Smooth muscle cell (in vitro differentiated cells): ENCODE measurements at regions not wholly inside any gene's neighbourhood (a gene's known extent, or its start where the extent isn't known, plus 50 kb on each side); places are given as distances from the start of the nearest gene placed in this dataset.

Experiments
- DNase-seq: peaks from one replicate; lab custom pipeline; 2025; ENCODE audit not compliant: unreplicated experiment; lab: John Stamatoyannopoulos, UW
- H2AFZ ChIP-seq: fragments of 200-600 bp; sonication (generic); 2 replicates; pipeline ENCODE4 v1.6.0; 2016; ENCODE audit warnings: antibody characterized with exemption, low read depth, mild to moderate bottlenecking
- H3F3A ChIP-seq: fragments of 200-600 bp; sonication (generic); 2 replicates; pipeline ENCODE4 v1.6.0; 2017; ENCODE audit warnings: antibody characterized with exemption, low read depth
- H3K27ac ChIP-seq: fragments of 200-600 bp; sonication (generic); 2 replicates; pipeline ENCODE4 v1.5.1; 2016; ENCODE audit warnings: low read depth, mild to moderate bottlenecking
- H3K27me3 ChIP-seq: fragments of 200-600 bp; sonication (generic); 2 replicates; pipeline ENCODE4 v1.6.1; 2016; ENCODE audit warnings: low read depth, mild to moderate bottlenecking
- H3K36me3 ChIP-seq: fragments of 200-600 bp; sonication (generic); 2 replicates; pipeline ENCODE4 v1.5.1; 2016; ENCODE audit warnings: low read depth
- H3K4me1 ChIP-seq: fragments of 200-600 bp; sonication (generic); 2 replicates; pipeline ENCODE4 v1.5.1; 2016; ENCODE audit warnings: low read depth
- H3K4me2 ChIP-seq: fragments of 200-600 bp; sonication (generic); 2 replicates; pipeline ENCODE4 v1.6.0; 2016; ENCODE audit warnings: mild to moderate bottlenecking
- H3K4me3 ChIP-seq: fragments of 200-600 bp; sonication (generic); 2 replicates; pipeline ENCODE4 v1.5.1; 2016; ENCODE audit warnings: mild to moderate bottlenecking
- H3K79me2 ChIP-seq: fragments of 200-600 bp; sonication (generic); 2 replicates; pipeline ENCODE4 v1.6.0; 2016; ENCODE audit warnings: low read depth, mild to moderate bottlenecking
- H3K9ac ChIP-seq: fragments of 200-600 bp; sonication (generic); 2 replicates; pipeline ENCODE4 v1.6.0; 2016; ENCODE audit warnings: low read depth
- H3K9me3 ChIP-seq: fragments of 200-600 bp; sonication (generic); replicated peaks from 2 replicates; pipeline ENCODE4 v1.5.1; 2016; ENCODE audit warnings: low read depth
- H4K20me1 ChIP-seq: fragments of 200-600 bp; sonication (generic); 2 replicates; pipeline ENCODE4 v1.6.0; 2016; ENCODE audit warnings: low read depth
- CTCF ChIP-seq: fragments of 200-600 bp; sonication (generic); IDR thresholded peaks from 2 replicates; pipeline ENCODE4 v1.5.1; 2017; ENCODE audit warnings: borderline replicate concordance, mild to moderate bottlenecking, antibody characterized with exemption; ENCODE audit not compliant: insufficient read depth, poor library complexity, severe bottlenecking
- WGBS: methylation state at CpG from one replicate; pipeline ENCODE4 v1.1.7; 2016; ENCODE audit warnings: low lambda C conversion rate; 5-methylcytosine and 5-hydroxymethylcytosine counted together

GRCh38 chr1:201655910-201656309 lies 117.0 kb downstream of the NAV1 start:
- Histone ChIP-seq H3K4me2 (peak overlapping the region; percentile 48), H3K9ac (no peak overlapping the region), H4K20me1 (peaks cover 99% of the 10 kb centered on the region), H3K36me3 (no peaks in the 10 kb centered on the region), H3K4me3 (no peak overlapping the region), H3K27me3 (no peaks in the 10 kb centered on the region), H3K79me2 (peaks cover 94% of the 10 kb centered on the region), H3F3A (peaks cover 8% of the 10 kb centered on the region), H2AFZ (no peak overlapping the region), H3K27ac (peak overlapping the region; percentile 62), H3K9me3 (no peaks in the 10 kb centered on the region), H3K4me1 (peaks cover 11% of the 10 kb centered on the region)
- WGBS = 89% methylated on average over 4 of the region's 4 CpGs
- TF ChIP-seq CTCF = no peak
- DNase-seq = no peak

- Histone ChIP-seq H3K4me3 (no peak overlapping the region), H3K27ac (peak overlapping the region; percentile 62), H3K4me2 (peak overlapping the region; percentile 48), H4K20me1 (peaks cover 99% of the 10 kb centered on the region), H3K9me3 (no peaks in the 10 kb centered on the region), H3F3A (peaks cover 8% of the 10 kb centered on the region), H3K4me1 (peaks cover 8% of the 10 kb centered on the region), H3K9ac (no peak overlapping the region), H3K27me3 (no peaks in the 10 kb centered on the region), H2AFZ (no peak overlapping the region), H3K79me2 (peaks cover 94% of the 10 kb centered on the region), H3K36me3 (no peaks in the 10 kb centered on the region)
- no peak for TF ChIP-seq CTCF
- peak; percentile 18 for DNase-seq
- 56% methylated on average over 8 of the region's 8 CpGs for WGBS
Measured at GRCh38 chr1:201656311-201657032, 117.5 kb downstream of the NAV1 start.

- no peak for DNase-seq
- no peaks in the 10 kb centered on the region for H3K9me3 ChIP-seq
- H3K27me3 ChIP-seq = no peaks in the 10 kb centered on the region
- no peak overlapping the region for H3K9ac ChIP-seq
- no peak for TF ChIP-seq CTCF
- peaks cover 100% of the 10 kb centered on the region for H4K20me1 ChIP-seq
- no peak overlapping the region for H3K4me3 ChIP-seq
- H3F3A ChIP-seq = no peaks in the 10 kb centered on the region
- H2AFZ ChIP-seq = no peak overlapping the region
- no peaks in the 10 kb centered on the region for H3K36me3 ChIP-seq
- H3K4me2 ChIP-seq = no peak overlapping the region
- H3K27ac ChIP-seq = no peak overlapping the region
- no peaks in the 10 kb centered on the region for H3K4me1 ChIP-seq
- H3K79me2 ChIP-seq = peaks cover 95% of the 10 kb centered on the region
- WGBS = 98% methylated on average over 3 of the region's 3 CpGs
Measured at GRCh38 chr1:201659572-201659971, 120.6 kb downstream of the NAV1 start.
